Ectodermal cell (in vitro differentiated cells): ENCODE measurements at regions not wholly inside any gene's neighbourhood (a gene's known extent, or its start where the extent isn't known, plus 50 kb on each side); places are given as distances from the start of the nearest gene placed in this dataset.

Source experiments
- H3K27ac ChIP-seq: 2 replicates; pipeline ENCODE4 v1.7.0; 2013; ENCODE audit warnings: mild to moderate bottlenecking, low read depth, low read length; ENCODE audit not compliant: insufficient read depth, poor library complexity, severe bottlenecking
- H3K27me3 ChIP-seq: 2 replicates; pipeline ENCODE4 v1.7.0; 2013; ENCODE audit warnings: mild to moderate bottlenecking, low read length; ENCODE audit not compliant: insufficient read depth, control insufficient read depth, poor library complexity, severe bottlenecking
- H3K36me3 ChIP-seq: one replicate; pipeline ENCODE4 v1.7.0; 2013; ENCODE audit warnings: low read length; ENCODE audit not compliant: control insufficient read depth, insufficient read depth
- H3K4me1 ChIP-seq: one replicate; pipeline ENCODE4 v1.7.0; 2013; ENCODE audit warnings: low read length; ENCODE audit not compliant: control insufficient read depth, insufficient read depth
- H3K4me3 ChIP-seq: 2 replicates; pipeline ENCODE4 v1.7.0; 2013; ENCODE audit warnings: low read depth, low read length, control low read depth; ENCODE audit not compliant: insufficient read depth
- H3K9me3 ChIP-seq: 2 replicates; pipeline ENCODE4 v1.7.0; 2013; ENCODE audit warnings: mild to moderate bottlenecking, low read length, moderate library complexity; ENCODE audit not compliant: control insufficient read depth
- WGBS, 2 experiments: methylation state at CpG; one replicate each; pipeline ENCODE4 v1.1.7; 2013; ENCODE audit warnings: missing lambda C conversion rate in 2 of 2; 5-methylcytosine and 5-hydroxymethylcytosine counted together

- WGBS, 2 experiments, result 93 to 98% methylated on average over 5 of the region's 5 CpGs
Measured at GRCh38 chr4:128512161-128512560, 224.5 kb upstream of the PGRMC2 start.

GRCh38 chr4:128510850-128511249, 223.2 kb upstream of the PGRMC2 start:
- 73 to 79% methylated on average over 2 of the region's 2 CpGs for WGBS, 2 experiments
- H3K9me3 ChIP-seq, result no peaks in the 10 kb centered on the region
- H3K27ac ChIP-seq, result no peak overlapping the region
- no peaks in the 10 kb centered on the region for H3K27me3 ChIP-seq
- no peak overlapping the region for H3K4me3 ChIP-seq
- no peaks in the 10 kb centered on the region for H3K4me1 ChIP-seq
- no peaks in the 10 kb centered on the region for H3K36me3 ChIP-seq

More at GRCh38 chr4:128512161-128512560, 224.5 kb upstream of the PGRMC2 start:
- H3K4me3 ChIP-seq, result no peak overlapping the region
- no peaks in the 10 kb centered on the region for H3K27me3 ChIP-seq
- no peaks in the 10 kb centered on the region for H3K4me1 ChIP-seq
- no peaks in the 10 kb centered on the region for H3K36me3 ChIP-seq
- H3K9me3 ChIP-seq, result no peaks in the 10 kb centered on the region
- no peak overlapping the region for H3K27ac ChIP-seq

- no CpG with 5 or more reads among the region's 1 CpG for whole genome bisulfite sequencing, 2 experiments
Measured at GRCh38 chr4:128502818-128503527, 215.4 kb upstream of the PGRMC2 start.

GRCh38 chr4:128501239-128501638, 213.6 kb upstream of the PGRMC2 start:
- Histone ChIP-seq H3K4me1 (no peaks in the 10 kb centered on the region), H3K9me3 (no peaks in the 10 kb centered on the region), H3K27me3 (no peaks in the 10 kb centered on the region), H3K27ac (no peak overlapping the region), H3K36me3 (no peaks in the 10 kb centered on the region), H3K4me3 (no peak overlapping the region)
- WGBS, 2 experiments, result 93 to 95% methylated on average over 3 of the region's 3 CpGs

More at GRCh38 chr4:128502818-128503527, 215.4 kb upstream of the PGRMC2 start:
- no peaks in the 10 kb centered on the region for H3K27me3 ChIP-seq
- no peaks in the 10 kb centered on the region for H3K4me1 ChIP-seq
- no peak overlapping the region for H3K4me3 ChIP-seq
- no peak overlapping the region for H3K27ac ChIP-seq
- no peaks in the 10 kb centered on the region for H3K36me3 ChIP-seq
- H3K9me3 ChIP-seq, result no peaks in the 10 kb centered on the region

GRCh38 chr4:128488055-128488705, 200.6 kb upstream of the PGRMC2 start:
- no peaks in the 10 kb centered on the region for H3K9me3 ChIP-seq
- H3K27me3 ChIP-seq, result no peaks in the 10 kb centered on the region
- no peak overlapping the region for H3K27ac ChIP-seq
- no peak overlapping the region for H3K4me3 ChIP-seq
- 93 to 96% methylated on average over 3 of the region's 3 CpGs for WGBS, 2 experiments
- H3K4me1 ChIP-seq, result no peaks in the 10 kb centered on the region
- H3K36me3 ChIP-seq, result no peaks in the 10 kb centered on the region

GRCh38 chr4:128484896-128485295, 197.3 kb upstream of the PGRMC2 start:
- no peaks in the 10 kb centered on the region for H3K27me3 ChIP-seq
- H3K4me1 ChIP-seq, result no peaks in the 10 kb centered on the region
- H3K36me3 ChIP-seq, result no peaks in the 10 kb centered on the region
- H3K4me3 ChIP-seq, result no peak overlapping the region
- no peaks in the 10 kb centered on the region for H3K9me3 ChIP-seq
- no peak overlapping the region for H3K27ac ChIP-seq

GRCh38 chr4:128483816-128484215, 196.2 kb upstream of the PGRMC2 start:
- no peaks in the 10 kb centered on the region for H3K36me3 ChIP-seq
- no peaks in the 10 kb centered on the region for H3K9me3 ChIP-seq
- no peak overlapping the region for H3K27ac ChIP-seq
- H3K4me1 ChIP-seq, result no peaks in the 10 kb centered on the region
- no peak overlapping the region for H3K4me3 ChIP-seq
- WGBS, 2 experiments, result 88 to 100% methylated on average over 2 of the region's 2 CpGs
- no peaks in the 10 kb centered on the region for H3K27me3 ChIP-seq

GRCh38 chr4:128483041-128483440, 195.4 kb upstream of the PGRMC2 start:
- WGBS, 2 experiments, result 96 to 100% methylated on average over 2 of the region's 2 CpGs
- Histone ChIP-seq H3K4me1 (no peaks in the 10 kb centered on the region), H3K9me3 (no peaks in the 10 kb centered on the region), H3K36me3 (no peaks in the 10 kb centered on the region), H3K27ac (no peak overlapping the region), H3K4me3 (no peak overlapping the region), H3K27me3 (no peaks in the 10 kb centered on the region)

- Histone ChIP-seq H3K4me1 (no peaks in the 10 kb centered on the region), H3K27ac (no peak overlapping the region), H3K27me3 (no peaks in the 10 kb centered on the region), H3K4me3 (no peak overlapping the region), H3K36me3 (no peaks in the 10 kb centered on the region), H3K9me3 (no peaks in the 10 kb centered on the region)
- 97 to 100% methylated on average over 1 of the region's 1 CpG for WGBS, 2 experiments
Measured at GRCh38 chr4:128481752-128482480, 194.3 kb upstream of the PGRMC2 start.

GRCh38 chr4:128480945-128481344, 193.3 kb upstream of the PGRMC2 start:
- Histone ChIP-seq H3K27me3 (no peaks in the 10 kb centered on the region), H3K4me3 (no peak overlapping the region), H3K4me1 (no peaks in the 10 kb centered on the region), H3K36me3 (no peaks in the 10 kb centered on the region), H3K9me3 (no peaks in the 10 kb centered on the region), H3K27ac (no peak overlapping the region)
- 100% methylated on average over 1 of the region's 1 CpG for WGBS, 2 experiments
